ENCODE measurements at regions not wholly inside any gene's neighbourhood (a gene's known extent, or its start where the extent isn't known, plus 50 kb on each side); places are given as distances from the start of the nearest gene placed in this dataset.

- TF ChIP-seq, protein P1, sequence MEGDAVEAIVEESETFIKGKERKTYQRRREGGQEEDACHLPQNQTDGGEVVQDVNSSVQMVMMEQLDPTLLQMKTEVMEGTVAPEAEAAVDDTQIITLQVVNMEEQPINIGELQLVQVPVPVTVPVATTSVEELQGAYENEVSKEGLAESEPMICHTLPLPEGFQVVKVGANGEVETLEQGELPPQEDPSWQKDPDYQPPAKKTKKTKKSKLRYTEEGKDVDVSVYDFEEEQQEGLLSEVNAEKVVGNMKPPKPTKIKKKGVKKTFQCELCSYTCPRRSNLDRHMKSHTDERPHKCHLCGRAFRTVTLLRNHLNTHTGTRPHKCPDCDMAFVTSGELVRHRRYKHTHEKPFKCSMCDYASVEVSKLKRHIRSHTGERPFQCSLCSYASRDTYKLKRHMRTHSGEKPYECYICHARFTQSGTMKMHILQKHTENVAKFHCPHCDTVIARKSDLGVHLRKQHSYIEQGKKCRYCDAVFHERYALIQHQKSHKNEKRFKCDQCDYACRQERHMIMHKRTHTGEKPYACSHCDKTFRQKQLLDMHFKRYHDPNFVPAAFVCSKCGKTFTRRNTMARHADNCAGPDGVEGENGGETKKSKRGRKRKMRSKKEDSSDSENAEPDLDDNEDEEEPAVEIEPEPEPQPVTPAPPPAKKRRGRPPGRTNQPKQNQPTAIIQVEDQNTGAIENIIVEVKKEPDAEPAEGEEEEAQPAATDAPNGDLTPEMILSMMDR (conservative IDR thresholded peaks at IDR 0.05): no peak
- 86 to 97% methylated on average over 1 of the region's 1 CpG for whole genome bisulfite sequencing, 2 experiments (ENCODE audit: insufficient coverage in 1 of 2, insufficient read length in 1 of 2)
- Mint-ChIP-seq H3K36me3 (ENCODE audit: low read depth) (no peaks in the 10 kb centered on the region), H3K9me3 (no peaks in the 10 kb centered on the region), H3K27me3 (ENCODE audit: insufficient read depth) (no peaks in the 10 kb centered on the region), H3K4me3 (no peak overlapping the region), H3K27ac (no peak overlapping the region), H3K4me1 (peaks cover 14% of the 10 kb centered on the region)
- Histone ChIP-seq H3K9ac (ENCODE audit: extremely low read depth, low read length, poor library complexity, severe bottlenecking) (no peak overlapping the region), H3K4me3 (ENCODE audit: low read length) (no peak overlapping the region), H3K27me3 (ENCODE audit: control insufficient read depth, insufficient read depth, low read length, poor library complexity, severe bottlenecking) (no peaks in the 10 kb centered on the region), H3K27ac (ENCODE audit: low read depth, low read length) (no peak overlapping the region), H3K36me3 (ENCODE audit: control insufficient read depth, insufficient read depth, low read length) (no peaks in the 10 kb centered on the region), H3K9me3 (ENCODE audit: control insufficient read depth, low read length) (no peaks in the 10 kb centered on the region), H3K4me1 (ENCODE audit: control insufficient read depth, insufficient read depth, low read length) (no peaks in the 10 kb centered on the region)
- DNase-seq: no peak
Measured at GRCh38 chr9:82558346-82558745, 504.6 kb downstream of the RASEF start.

DNA sequence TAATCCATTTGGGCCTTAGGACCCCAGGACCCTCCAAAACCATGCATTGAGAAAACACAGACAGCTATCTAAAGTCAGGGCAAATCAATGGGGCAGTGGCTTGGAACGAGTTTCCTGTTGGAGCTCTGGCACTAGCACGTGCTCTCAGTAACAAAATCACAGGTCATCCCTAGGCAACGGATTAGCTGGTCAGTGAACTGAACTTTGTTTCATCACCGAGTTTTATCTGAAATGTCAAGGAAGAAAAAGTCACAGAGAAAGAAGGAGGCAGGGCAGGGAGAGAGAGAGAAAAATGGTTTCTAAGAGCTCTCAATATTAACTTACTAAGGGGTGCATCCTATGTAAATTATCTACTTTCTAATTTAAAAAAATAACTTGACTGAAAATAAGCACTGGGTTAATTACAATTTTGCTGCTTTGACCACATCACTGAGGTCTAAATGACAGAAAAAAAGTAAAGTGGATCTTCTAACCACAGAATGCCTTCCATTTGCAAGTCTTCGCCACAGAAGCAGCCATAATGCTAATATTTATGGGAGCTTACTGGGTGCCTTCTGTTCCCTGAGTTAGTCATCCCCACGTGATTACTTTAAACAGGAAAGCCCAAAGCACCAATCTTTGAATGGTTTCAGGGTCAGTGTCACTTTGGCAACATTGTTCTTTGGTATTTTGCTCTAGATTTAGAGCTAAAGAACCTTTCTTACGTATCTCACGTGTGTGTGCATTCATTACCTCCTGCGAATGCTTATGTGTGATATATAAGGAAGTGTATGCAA lies 503.9 kb downstream of the RASEF start:
- Mint-ChIP-seq H3K27ac (no peak overlapping the region), H3K9me3 (no peaks in the 10 kb centered on the region), H3K4me1 (peaks cover 11% of the 10 kb centered on the region), H3K4me3 (no peak overlapping the region), H3K36me3 (ENCODE audit: low read depth) (no peaks in the 10 kb centered on the region), H3K27me3 (ENCODE audit: insufficient read depth) (no peaks in the 10 kb centered on the region)
- Histone ChIP-seq H3K36me3 (ENCODE audit: control insufficient read depth, insufficient read depth, low read length) (no peaks in the 10 kb centered on the region), H3K4me1 (ENCODE audit: control insufficient read depth, insufficient read depth, low read length) (no peaks in the 10 kb centered on the region), H3K4me3 (ENCODE audit: low read length) (no peak overlapping the region), H3K9ac (ENCODE audit: extremely low read depth, low read length, poor library complexity, severe bottlenecking) (no peak overlapping the region), H3K27me3 (ENCODE audit: control insufficient read depth, insufficient read depth, low read length, poor library complexity, severe bottlenecking) (no peaks in the 10 kb centered on the region), H3K9me3 (ENCODE audit: control insufficient read depth, low read length) (no peaks in the 10 kb centered on the region), H3K27ac (ENCODE audit: low read depth, low read length) (no peak overlapping the region)
- TF ChIP-seq, protein P1 (conservative IDR thresholded peaks at IDR 0.05): no peak
- no peak for DNase-seq
- WGBS, 2 experiments (ENCODE audit: insufficient coverage in 1 of 2, insufficient read length in 1 of 2): 66 to 90% methylated on average over 4 to 9 of the region's 9 CpGs

- Mint-ChIP-seq H3K9me3 (no peaks in the 10 kb centered on the region), H3K4me3 (no peak overlapping the region), H3K4me1 (peaks cover 11% of the 10 kb centered on the region), H3K36me3 (ENCODE audit: low read depth) (no peaks in the 10 kb centered on the region), H3K27me3 (ENCODE audit: insufficient read depth) (no peaks in the 10 kb centered on the region), H3K27ac (no peak overlapping the region)
- DNase-seq: no peak
- TF ChIP-seq, protein P1 (conservative IDR thresholded peaks at IDR 0.05): no peak
- Histone ChIP-seq H3K36me3 (ENCODE audit: control insufficient read depth, insufficient read depth, low read length) (no peaks in the 10 kb centered on the region), H3K27ac (ENCODE audit: low read depth, low read length) (no peak overlapping the region), H3K9me3 (ENCODE audit: control insufficient read depth, low read length) (no peaks in the 10 kb centered on the region), H3K4me3 (ENCODE audit: low read length) (no peak overlapping the region), H3K27me3 (ENCODE audit: control insufficient read depth, insufficient read depth, low read length, poor library complexity, severe bottlenecking) (no peaks in the 10 kb centered on the region), H3K4me1 (ENCODE audit: control insufficient read depth, insufficient read depth, low read length) (no peaks in the 10 kb centered on the region), H3K9ac (ENCODE audit: extremely low read depth, low read length, poor library complexity, severe bottlenecking) (no peak overlapping the region)
- 97 to 100% methylated on average over 1 of the region's 1 CpG for WGBS, 2 experiments (ENCODE audit: insufficient coverage in 1 of 2, insufficient read length in 1 of 2)
Measured at GRCh38 chr9:82560036-82560435, 502.9 kb downstream of the RASEF start.
